Esophagus squamous epithelium (tissue), 4 donors: ENCODE measurements at regions not wholly inside any gene's neighbourhood (a gene's known extent, or its start where the extent isn't known, plus 50 kb on each side); places are given as distances from the start of the nearest gene placed in this dataset.

Experiments used
- POLR2A ChIP-seq, 4 donors: fragments of 450-650 bp; IDR thresholded peaks; one replicate each; pipeline ENCODE4 v1.6.1; 2017; ENCODE audit warnings: antibody characterized with exemption in 4 of 4, mild to moderate bottlenecking in 4 of 4, moderate library complexity in 3 of 4
- TF ChIP-seq, protein P1 (sequence below), 6 experiments: fragments of 450-650 bp in 4 of 6; fragments of 200-600 bp in 2 of 6; sonication (generic) in 2 of 6; IDR thresholded peaks; one replicate each; pipeline ENCODE4 v1.5.1; 2016 to 2019; ENCODE audit warnings: antibody characterized with exemption in 6 of 6, mild to moderate bottlenecking in 4 of 6, moderate library complexity in 4 of 6

DNA sequence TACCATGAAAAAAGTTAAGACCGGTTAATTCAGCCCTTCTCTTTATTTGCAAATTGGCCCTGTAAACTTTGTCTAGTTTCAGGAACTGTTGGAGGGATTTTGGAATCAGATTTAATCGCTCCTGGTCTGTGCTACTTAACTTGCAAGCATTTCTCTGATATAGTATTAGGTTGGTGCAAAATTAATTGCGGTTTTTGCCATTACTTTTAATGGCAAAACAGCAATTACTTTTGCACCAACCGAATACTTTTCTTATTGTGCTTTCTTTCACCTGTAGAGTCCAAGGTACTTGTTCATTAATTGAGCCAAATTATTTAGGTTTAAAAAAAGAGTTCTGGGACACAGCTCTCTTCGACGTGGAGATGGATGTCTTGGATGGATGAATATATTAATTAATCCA lies 92.8 kb upstream of the HNRNPU start:
- TF ChIP-seq, protein P1, sequence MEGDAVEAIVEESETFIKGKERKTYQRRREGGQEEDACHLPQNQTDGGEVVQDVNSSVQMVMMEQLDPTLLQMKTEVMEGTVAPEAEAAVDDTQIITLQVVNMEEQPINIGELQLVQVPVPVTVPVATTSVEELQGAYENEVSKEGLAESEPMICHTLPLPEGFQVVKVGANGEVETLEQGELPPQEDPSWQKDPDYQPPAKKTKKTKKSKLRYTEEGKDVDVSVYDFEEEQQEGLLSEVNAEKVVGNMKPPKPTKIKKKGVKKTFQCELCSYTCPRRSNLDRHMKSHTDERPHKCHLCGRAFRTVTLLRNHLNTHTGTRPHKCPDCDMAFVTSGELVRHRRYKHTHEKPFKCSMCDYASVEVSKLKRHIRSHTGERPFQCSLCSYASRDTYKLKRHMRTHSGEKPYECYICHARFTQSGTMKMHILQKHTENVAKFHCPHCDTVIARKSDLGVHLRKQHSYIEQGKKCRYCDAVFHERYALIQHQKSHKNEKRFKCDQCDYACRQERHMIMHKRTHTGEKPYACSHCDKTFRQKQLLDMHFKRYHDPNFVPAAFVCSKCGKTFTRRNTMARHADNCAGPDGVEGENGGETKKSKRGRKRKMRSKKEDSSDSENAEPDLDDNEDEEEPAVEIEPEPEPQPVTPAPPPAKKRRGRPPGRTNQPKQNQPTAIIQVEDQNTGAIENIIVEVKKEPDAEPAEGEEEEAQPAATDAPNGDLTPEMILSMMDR (IDR thresholded peaks at IDR 0.05), result no peak
- TF ChIP-seq POLR2A (IDR thresholded peaks at IDR 0.05), result no peak
